ENCODE measurements at regions not wholly inside any gene's neighbourhood (a gene's known extent, or its start where the extent isn't known, plus 50 kb on each side); places are given as distances from the start of the nearest gene placed in this dataset.

DNA sequence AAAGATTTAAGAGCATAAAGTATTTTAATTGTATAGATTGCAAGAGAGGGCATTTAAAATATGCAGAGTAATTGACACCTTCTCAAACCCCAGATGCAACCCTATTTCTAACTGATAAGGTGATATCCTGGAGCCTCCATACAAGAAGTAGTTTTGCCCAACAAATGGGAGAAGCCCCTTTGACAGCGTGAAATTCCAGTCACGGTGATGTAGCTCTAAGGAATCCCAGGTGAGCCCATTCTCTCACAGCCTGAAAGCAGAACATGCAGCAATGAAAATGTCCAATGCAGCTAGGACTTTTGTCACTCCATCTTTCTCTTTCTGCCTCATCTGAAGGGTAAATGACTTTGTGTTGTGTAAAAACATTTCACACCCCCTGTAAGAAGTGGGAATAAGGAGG is 96.4 kb downstream of the TMEM212 start (continued):
- no peak for TF ChIP-seq EZH2 (IDR thresholded peaks at IDR 0.05; ENCODE audit: low read depth, low read length, severe bottlenecking)
- no peak for TF ChIP-seq YY1 (IDR thresholded peaks at IDR 0.05; ENCODE audit: low read depth, low read length)
- TF ChIP-seq JUN (IDR thresholded peaks at IDR 0.05; ENCODE audit: low read depth, low read length) = no peak

All from H1 (cell line).